Upper lobe of right lung (tissue), 1 donor: ENCODE measurements at regions not wholly inside any gene's neighbourhood (a gene's known extent, or its start where the extent isn't known, plus 50 kb on each side); places are given as distances from the start of the nearest gene placed in this dataset.

Experiments
- ATAC-seq: fragments of 200-7000 bp; cut with Tn5 transposase; one replicate; pipeline ENCODE4 v1.9.1; 2020; ENCODE audit warnings: mild to moderate bottlenecking, moderate library complexity
- DNase-seq: peaks from one replicate; pipeline ENCODE4 v3.0.0-alpha.2; 2020
- H3K27ac ChIP-seq: fragments of 200-600 bp; one replicate; pipeline ENCODE4 v1.8.0; 2022
- H3K27me3 ChIP-seq: fragments of 200-600 bp; one replicate; pipeline ENCODE4 v1.8.0; 2022; ENCODE audit warnings: mild to moderate bottlenecking
- H3K36me3 ChIP-seq: fragments of 200-600 bp; one replicate; pipeline ENCODE4 v1.8.0; 2022
- H3K4me1 ChIP-seq: fragments of 200-600 bp; one replicate; pipeline ENCODE4 v1.8.0; 2022
- H3K4me3 ChIP-seq: fragments of 200-600 bp; one replicate; pipeline ENCODE4 v1.8.0; 2022; ENCODE audit warnings: mild to moderate bottlenecking
- H3K9me3 ChIP-seq: fragments of 200-600 bp; one replicate; pipeline ENCODE4 v1.8.0; 2022
- CTCF ChIP-seq: fragments of 200-600 bp; IDR thresholded peaks from one replicate; pipeline ENCODE4 v1.8.0; 2022; ENCODE audit warnings: antibody characterized with exemption
- intact Hi-C: fragments of 100-400 bp; cut with DNase I; formaldehyde crosslinking; loops from one replicate; pipeline ENCODE4 v1.11.0; 2022
- donor health status: DM: no; HTN: yes; CAD: no; lungs with severe emphysema.

GRCh38 chr2:19841918-19842693, 59.7 kb downstream of the TTC32 start:
- Histone ChIP-seq H3K9me3 (no peaks in the 10 kb centered on the region), H3K27ac (no peak overlapping the region), H3K27me3 (no peaks in the 10 kb centered on the region), H3K36me3 (no peaks in the 10 kb centered on the region), H3K4me3 (no peak overlapping the region), H3K4me1 (no peaks in the 10 kb centered on the region)
- ATAC-seq (no peak), DNase-seq (no peak)
- intact Hi-C loops, result no loop called here
- no peak for TF ChIP-seq CTCF

- intact Hi-C loops, result no loop called here
These were observed 62.3 kb downstream of the TTC32 start for GRCh38 chr2:19839438-19839837.

GRCh38 chr2:19838616-19839015, 63.2 kb downstream of the TTC32 start:
- no peaks in the 10 kb centered on the region for H3K36me3 ChIP-seq
- no peak for TF ChIP-seq CTCF

More at GRCh38 chr2:19839438-19839837, 62.3 kb downstream of the TTC32 start:
- ATAC-seq (no peak), DNase-seq (no peak)
- H3K27ac ChIP-seq, result no peak overlapping the region
- no peak for TF ChIP-seq CTCF
- no peaks in the 10 kb centered on the region for H3K9me3 ChIP-seq
- H3K4me3 ChIP-seq, result no peak overlapping the region
- no peaks in the 10 kb centered on the region for H3K27me3 ChIP-seq
- no peaks in the 10 kb centered on the region for H3K4me1 ChIP-seq
- no peaks in the 10 kb centered on the region for H3K36me3 ChIP-seq

GRCh38 chr2:19837235-19837766, 64.5 kb downstream of the TTC32 start:
- no peak for DNase-seq
- Histone ChIP-seq H3K4me3 (no peak overlapping the region), H3K36me3 (no peaks in the 10 kb centered on the region), H3K4me1 (no peaks in the 10 kb centered on the region), H3K27me3 (no peaks in the 10 kb centered on the region), H3K27ac (no peak overlapping the region), H3K9me3 (no peaks in the 10 kb centered on the region)
- intact Hi-C loops, result no loop called here
- no peak for ATAC-seq
- no peak for TF ChIP-seq CTCF

More at GRCh38 chr2:19838616-19839015, 63.2 kb downstream of the TTC32 start:
- no peak overlapping the region for H3K27ac ChIP-seq
- no peaks in the 10 kb centered on the region for H3K9me3 ChIP-seq
- H3K4me1 ChIP-seq, result no peaks in the 10 kb centered on the region
- ATAC-seq (no peak), DNase-seq (no peak)
- H3K4me3 ChIP-seq, result no peak overlapping the region
- H3K27me3 ChIP-seq, result no peaks in the 10 kb centered on the region
- intact Hi-C loops, result no loop called here

- Histone ChIP-seq H3K27ac (no peak overlapping the region), H3K4me1 (no peaks in the 10 kb centered on the region), H3K4me3 (no peak overlapping the region), H3K36me3 (no peaks in the 10 kb centered on the region), H3K9me3 (no peaks in the 10 kb centered on the region), H3K27me3 (no peaks in the 10 kb centered on the region)
- ATAC-seq, result no peak
- intact Hi-C loops, result no loop called here
- no peak for DNase-seq
- no peak for TF ChIP-seq CTCF
These were observed 66.0 kb downstream of the TTC32 start for GRCh38 chr2:19835781-19836281.
